HG03565 (cell line): ENCODE measurements at regions not wholly inside any gene's neighbourhood (a gene's known extent, or its start where the extent isn't known, plus 50 kb on each side); places are given as distances from the start of the nearest gene placed in this dataset.

ENCODE experiments used
- ATAC-seq: cut with Tn5 transposase; IDR thresholded peaks from one replicate; pipeline ENCODE4 v1.9.1; 2021; ENCODE audit warnings: mild to moderate bottlenecking, moderate library complexity; ENCODE audit not compliant: unreplicated experiment

DNA sequence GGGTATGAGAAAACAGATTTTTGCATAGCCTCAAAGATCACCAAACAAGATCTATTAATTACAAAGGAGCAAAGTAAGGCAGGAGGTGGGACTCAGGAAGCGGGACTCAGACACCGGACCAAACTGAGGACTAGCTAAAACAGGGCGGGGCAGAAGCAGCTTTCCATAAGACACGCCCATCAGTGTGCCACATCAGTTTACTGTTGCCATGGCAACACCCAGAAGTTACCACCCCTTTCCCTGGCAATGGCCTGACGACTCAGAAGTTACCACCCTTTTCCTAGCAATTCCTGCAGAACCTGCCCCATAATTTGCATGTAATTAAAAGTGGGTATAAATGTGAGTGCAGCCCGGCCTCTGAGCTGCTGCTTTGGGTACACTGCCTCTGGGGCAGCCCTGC is 173.9 kb downstream of the SHANK2 start:
- no peak for ATAC-seq

- no peak for ATAC-seq
Observed at GRCh38 chr11:71076525-71077304, 175.7 kb downstream of the SHANK2 start.

- no peak for ATAC-seq
Observed at GRCh38 chr11:71075871-71076420, 176.4 kb downstream of the SHANK2 start.

DNA sequence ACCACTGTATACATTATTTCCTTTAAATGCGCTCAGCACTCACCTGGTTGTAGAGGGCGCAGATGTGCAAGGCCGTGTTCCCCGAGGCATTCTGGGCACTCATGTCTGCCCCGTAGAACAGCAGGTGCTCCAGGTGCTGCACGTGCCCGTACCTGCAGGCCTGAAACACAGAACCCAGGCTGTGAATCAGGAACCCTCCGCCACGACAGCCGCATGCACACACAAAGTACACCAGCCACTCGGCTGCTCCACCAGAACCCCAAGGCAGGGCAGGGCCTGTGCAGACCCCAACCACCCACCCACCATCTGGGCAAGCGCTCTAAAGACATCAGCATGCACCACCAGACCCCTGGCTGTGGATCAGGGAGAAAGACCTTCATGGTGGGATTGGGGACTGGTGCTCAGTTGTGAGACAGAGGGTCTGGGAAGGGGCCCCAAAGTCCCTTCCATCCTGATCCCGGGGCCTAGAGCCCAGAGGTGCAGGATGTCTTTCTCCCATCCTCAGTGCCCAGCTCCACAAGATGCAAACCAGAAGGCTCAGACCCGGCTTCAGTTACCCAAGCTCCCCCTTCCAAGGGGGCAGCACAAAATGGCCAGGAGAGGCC is 177.2 kb downstream of the SHANK2 start:
- ATAC-seq, result no peak

DNA sequence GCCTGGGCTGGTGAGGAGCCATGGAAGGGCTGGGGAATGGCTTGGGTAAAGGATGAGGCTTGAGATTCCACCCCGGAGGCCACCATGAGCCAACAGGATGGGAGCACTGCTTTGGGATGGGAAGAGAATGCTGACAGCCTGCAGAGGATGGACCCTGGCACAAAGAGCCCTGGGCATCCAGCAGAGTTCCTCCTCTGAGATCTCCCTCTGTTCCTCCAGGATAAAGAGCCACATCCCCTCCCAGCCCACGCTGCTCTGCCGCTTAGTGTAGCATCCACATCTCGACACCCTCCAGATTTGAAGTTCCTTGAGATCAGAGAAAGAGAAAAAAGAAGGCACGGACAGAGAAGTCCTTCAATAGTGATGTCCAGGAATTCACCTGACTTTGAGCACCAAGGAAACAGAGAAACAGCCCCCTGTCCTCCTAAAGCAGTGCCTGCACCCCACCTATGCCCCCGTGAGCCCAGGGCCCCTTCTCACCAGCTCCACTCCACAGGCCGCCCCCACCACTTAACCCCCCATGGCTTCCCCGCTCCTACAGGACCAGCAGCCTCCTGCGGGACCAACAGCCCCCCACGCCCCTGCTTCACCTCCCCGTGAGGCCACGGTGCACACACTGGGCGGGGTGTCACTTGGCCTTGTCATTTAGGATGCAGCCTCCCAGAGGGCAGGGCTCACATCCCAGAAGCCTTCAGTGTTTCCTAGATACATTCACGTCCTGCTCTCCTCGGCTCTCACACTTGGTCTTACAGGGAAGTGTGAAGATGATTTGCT is 180.5 kb downstream of the SHANK2 start:
- no peak for ATAC-seq

GRCh38 chr11:71070490-71071453 is 181.6 kb downstream of the SHANK2 start:
- no peak for ATAC-seq

- no peak for ATAC-seq
Observed at GRCh38 chr11:71068963-71069362, 183.4 kb downstream of the SHANK2 start.

- no peak for ATAC-seq
Observed at GRCh38 chr11:71067753-71068152, 184.6 kb downstream of the SHANK2 start.

DNA sequence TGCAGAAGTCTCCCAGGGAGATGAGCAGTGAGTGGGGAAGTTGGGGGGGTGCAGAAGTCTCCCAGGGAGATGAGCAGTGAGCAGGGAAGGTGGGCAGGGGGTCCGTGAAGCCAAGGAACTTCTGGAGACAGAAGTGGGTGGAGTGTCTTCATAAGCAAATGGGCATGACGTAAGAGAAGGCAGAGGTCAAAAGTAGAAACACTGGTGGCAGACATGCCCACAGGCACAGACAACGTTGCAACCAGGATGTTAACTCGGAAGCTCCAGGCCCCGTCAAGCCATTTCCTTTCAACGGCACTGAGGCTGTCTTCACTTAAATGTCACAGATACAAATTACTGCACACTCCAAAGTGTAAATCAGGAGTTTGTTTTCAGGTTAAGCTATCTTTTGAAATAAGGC is 186.1 kb downstream of the SHANK2 start:
- no peak for ATAC-seq

GRCh38 chr11:71065841-71066240 is 186.5 kb downstream of the SHANK2 start:
- no peak for ATAC-seq

- ATAC-seq, result no peak
Observed at GRCh38 chr11:71064702-71065515, 187.5 kb downstream of the SHANK2 start.

- no peak for ATAC-seq
Observed at GRCh38 chr11:71064183-71064582, 188.2 kb downstream of the SHANK2 start.

DNA sequence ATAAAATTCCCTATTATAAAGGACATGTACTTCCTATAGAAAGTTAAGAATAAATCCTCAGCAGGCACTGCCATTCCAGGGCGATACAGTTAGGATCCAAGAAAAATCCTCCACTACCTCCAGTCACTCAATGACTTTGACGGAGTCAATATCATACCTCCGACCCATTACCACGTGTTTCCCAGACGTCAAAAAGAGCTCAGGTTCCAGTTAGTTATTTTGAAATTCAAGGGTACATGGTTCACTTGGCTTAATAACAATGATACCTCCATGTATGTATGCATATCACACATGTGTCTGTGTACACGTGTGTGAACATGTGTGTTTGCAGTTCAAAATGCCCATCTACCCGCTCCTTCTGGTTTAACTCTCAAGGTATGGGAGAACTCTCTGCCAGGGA is 189.2 kb downstream of the SHANK2 start:
- no peak for ATAC-seq

DNA sequence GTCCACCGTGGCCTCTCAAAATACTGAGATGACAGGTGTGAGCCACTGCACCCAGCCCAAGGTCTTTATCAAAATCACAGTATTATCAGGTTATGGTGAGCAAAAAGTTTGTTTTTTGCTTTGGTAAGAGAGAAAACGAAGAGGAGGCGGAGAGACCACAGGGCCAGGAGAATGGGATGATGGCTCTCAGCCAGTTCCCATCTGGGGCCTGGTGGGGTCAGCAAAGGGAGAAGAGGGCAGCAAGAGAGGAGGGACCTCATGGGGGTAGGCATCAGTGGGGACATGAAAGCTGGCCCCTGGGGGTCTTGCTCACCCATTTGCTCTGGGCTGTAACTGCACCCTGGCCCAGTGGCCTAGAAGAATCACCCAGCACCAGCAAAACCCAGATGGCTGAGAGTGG is 190.2 kb downstream of the SHANK2 start:
- no peak for ATAC-seq

DNA sequence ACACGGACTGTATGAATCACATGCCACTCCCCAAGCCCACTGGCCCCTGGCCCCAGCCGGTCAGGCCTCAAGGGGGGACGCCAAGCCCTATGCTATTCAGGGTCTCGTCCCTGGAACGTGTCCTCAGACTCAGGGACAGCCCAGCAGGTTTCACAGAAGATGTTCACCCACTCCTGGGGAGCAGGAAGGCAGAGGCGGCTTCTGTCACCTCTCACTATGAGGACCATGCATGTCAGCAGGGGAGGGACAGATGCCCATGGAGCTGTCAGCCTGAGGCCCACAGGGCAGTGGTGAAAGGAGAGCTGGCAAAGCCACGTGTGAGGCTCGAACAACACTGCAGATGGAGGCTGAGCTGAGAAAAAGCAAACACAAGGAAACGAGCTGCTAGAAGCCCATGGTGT is 192.0 kb downstream of the SHANK2 start:
- no peak for ATAC-seq

- ATAC-seq, result no peak
Observed at GRCh38 chr11:71059662-71060061, 192.7 kb downstream of the SHANK2 start.

GRCh38 chr11:71055925-71056324 is 196.5 kb downstream of the SHANK2 start:
- ATAC-seq, result no peak
